ENCODE measurements at regions not wholly inside any gene's neighbourhood (a gene's known extent, or its start where the extent isn't known, plus 50 kb on each side); places are given as distances from the start of the nearest gene placed in this dataset.

- TF ChIP-seq AFF4 (CRISPR knock-in tag; IDR thresholded peaks at IDR 0.05; ENCODE audit: borderline replicate concordance) = no peak
- TF ChIP-seq ZNF219 (CRISPR knock-in tag; IDR thresholded peaks at IDR 0.05; ENCODE audit: borderline replicate concordance) = no peak
- no peak for TF ChIP-seq ESRRA (CRISPR knock-in tag; IDR thresholded peaks at IDR 0.05; ENCODE audit: borderline replicate concordance)
Measured at GRCh38 chr7:138289864-138290263, 170.2 kb upstream of the TRIM24 start (continued).

- POLR2A ChIA-PET = no interaction called here
- Mint-ChIP-seq H3K27ac (no peak overlapping the region), H3K4me1 (no peaks in the 10 kb centered on the region), H3K9me3 (peaks cover 27% of the 10 kb centered on the region), H3K4me3 (no peak overlapping the region), H3K27me3 (ENCODE audit: low read depth) (peaks cover 22% of the 10 kb centered on the region), H3K36me3 (peaks cover 32% of the 10 kb centered on the region)
- CTCF ChIA-PET = no interaction called here
- DNase-seq (ENCODE audit: low spot score) (no peak), ATAC-seq (no peak)
- no peak for TF ChIP-seq TCF7 (CRISPR knock-in tag; IDR thresholded peaks at IDR 0.05; ENCODE audit: low read depth)
Measured at GRCh38 chr7:138292951-138293350, 167.1 kb upstream of the TRIM24 start.

- H3K27me3 Mint-ChIP-seq (ENCODE audit: low read depth) = peaks cover 13% of the 10 kb centered on the region
- H3K9me3 Mint-ChIP-seq = peaks cover 10% of the 10 kb centered on the region
- ATAC-seq = no peak
- no peak overlapping the region for H3K27ac Mint-ChIP-seq
- POLR2A ChIA-PET = interaction anchor here (0.6 kb wide), 1 partner anchor 12 kb away, joined by 3 read pairs; no protein-coding TSS in a partner anchor
- DNase-seq (ENCODE audit: low spot score) = no peak
- no peak overlapping the region for H3K4me3 Mint-ChIP-seq
- H3K36me3 Mint-ChIP-seq = peaks cover 13% of the 10 kb centered on the region
- CTCF ChIA-PET = no interaction called here
- no peaks in the 10 kb centered on the region for H3K4me1 Mint-ChIP-seq
- TF ChIP-seq ZSCAN18 (CRISPR knock-in tag; IDR thresholded peaks at IDR 0.05) (no peak), HMGXB4 (CRISPR knock-in tag; IDR thresholded peaks at IDR 0.05) (no peak), NFE2L1 (CRISPR knock-in tag; IDR thresholded peaks at IDR 0.05) (no peak), ZNF232 (CRISPR knock-in tag; IDR thresholded peaks at IDR 0.05) (no peak), NFATC4 (CRISPR knock-in tag; IDR thresholded peaks at IDR 0.05) (no peak), FOXP1 (CRISPR knock-in tag; IDR thresholded peaks at IDR 0.05; ENCODE audit: borderline replicate concordance) (no peak), FOXK1 (CRISPR knock-in tag; IDR thresholded peaks at IDR 0.05) (no peak), ZNF671 (CRISPR knock-in tag; IDR thresholded peaks at IDR 0.05) (no peak), NFYB (CRISPR knock-in tag; conservative IDR thresholded peaks at IDR 0.05; ENCODE audit: low read depth) (no peak), EMX1 (CRISPR knock-in tag; IDR thresholded peaks at IDR 0.05) (no peak), ZNF138 (CRISPR knock-in tag; conservative IDR thresholded peaks at IDR 0.05) (no peak), SMAD3 (CRISPR knock-in tag; IDR thresholded peaks at IDR 0.05; ENCODE audit: borderline replicate concordance) (no peak), ELF4 (CRISPR knock-in tag; IDR thresholded peaks at IDR 0.05; ENCODE audit: low read depth) (no peak), E2F5 (CRISPR knock-in tag; IDR thresholded peaks at IDR 0.05) (no peak), ZNF425 (CRISPR knock-in tag; conservative IDR thresholded peaks at IDR 0.05) (no peak), ZNF219 (CRISPR knock-in tag; IDR thresholded peaks at IDR 0.05; ENCODE audit: borderline replicate concordance) (no peak)
- TF ChIP-seq, protein P1, sequence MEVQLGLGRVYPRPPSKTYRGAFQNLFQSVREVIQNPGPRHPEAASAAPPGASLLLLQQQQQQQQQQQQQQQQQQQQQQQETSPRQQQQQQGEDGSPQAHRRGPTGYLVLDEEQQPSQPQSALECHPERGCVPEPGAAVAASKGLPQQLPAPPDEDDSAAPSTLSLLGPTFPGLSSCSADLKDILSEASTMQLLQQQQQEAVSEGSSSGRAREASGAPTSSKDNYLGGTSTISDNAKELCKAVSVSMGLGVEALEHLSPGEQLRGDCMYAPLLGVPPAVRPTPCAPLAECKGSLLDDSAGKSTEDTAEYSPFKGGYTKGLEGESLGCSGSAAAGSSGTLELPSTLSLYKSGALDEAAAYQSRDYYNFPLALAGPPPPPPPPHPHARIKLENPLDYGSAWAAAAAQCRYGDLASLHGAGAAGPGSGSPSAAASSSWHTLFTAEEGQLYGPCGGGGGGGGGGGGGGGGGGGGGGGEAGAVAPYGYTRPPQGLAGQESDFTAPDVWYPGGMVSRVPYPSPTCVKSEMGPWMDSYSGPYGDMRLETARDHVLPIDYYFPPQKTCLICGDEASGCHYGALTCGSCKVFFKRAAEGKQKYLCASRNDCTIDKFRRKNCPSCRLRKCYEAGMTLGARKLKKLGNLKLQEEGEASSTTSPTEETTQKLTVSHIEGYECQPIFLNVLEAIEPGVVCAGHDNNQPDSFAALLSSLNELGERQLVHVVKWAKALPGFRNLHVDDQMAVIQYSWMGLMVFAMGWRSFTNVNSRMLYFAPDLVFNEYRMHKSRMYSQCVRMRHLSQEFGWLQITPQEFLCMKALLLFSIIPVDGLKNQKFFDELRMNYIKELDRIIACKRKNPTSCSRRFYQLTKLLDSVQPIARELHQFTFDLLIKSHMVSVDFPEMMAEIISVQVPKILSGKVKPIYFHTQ (CRISPR knock-in tag; IDR thresholded peaks at IDR 0.05) = no peak
Measured at GRCh38 chr7:138295049-138295637, 164.9 kb upstream of the TRIM24 start.
